ENCODE measurements at regions not wholly inside any gene's neighbourhood (a gene's known extent, or its start where the extent isn't known, plus 50 kb on each side); places are given as distances from the start of the nearest gene placed in this dataset.
"Not testable (repeated sequence)": the region's sequence is repeated elsewhere in the genome, so short reads cannot be mapped to it uniquely, and the experiment has no call there.

DNA sequence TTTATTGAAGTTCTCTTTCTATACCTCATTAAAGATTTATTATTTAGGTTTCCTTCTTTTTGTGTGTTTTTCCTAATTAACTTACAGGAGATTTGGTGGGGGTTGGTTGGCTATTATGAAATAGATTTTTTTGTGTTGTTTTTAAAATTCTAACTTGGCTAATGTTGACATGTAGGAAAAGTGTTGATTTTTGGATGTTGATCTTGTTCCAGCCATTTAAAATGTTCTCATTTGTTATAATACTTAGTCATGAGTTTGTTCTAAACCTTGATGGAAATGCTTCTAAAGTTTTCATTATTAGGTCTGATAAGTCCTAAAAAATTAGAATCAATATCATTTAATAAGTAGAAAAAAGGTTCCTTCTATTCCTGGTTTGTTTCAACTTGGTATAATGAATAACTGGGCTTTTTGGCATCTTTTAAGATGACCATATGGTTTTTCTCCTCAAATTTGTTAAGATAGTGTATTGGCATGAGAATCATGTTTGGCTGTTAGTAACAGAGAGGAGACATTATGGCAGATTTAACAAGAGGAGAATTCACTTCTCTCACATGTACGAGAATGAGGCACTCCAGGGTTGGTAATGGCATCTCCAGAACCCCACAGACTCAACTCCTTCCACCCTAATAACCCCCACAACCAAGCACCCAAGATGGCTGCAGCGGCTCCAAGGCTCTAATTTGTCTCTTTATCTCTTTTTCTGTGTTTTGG, 104.1 kb downstream of the ARHGAP11B start:
- H3K27me3 ChIP-seq; H3K9me3 ChIP-seq; H3K27ac ChIP-seq; H3K36me3 ChIP-seq; H3K4me3 ChIP-seq; DNase-seq (ENCODE audit: low spot score in 2 of 2); H3K4me1 ChIP-seq: not testable (repeated sequence)
- 82 to 95% methylated on average over 2 of the region's 2 CpGs for WGBS, 2 donors

DNA sequence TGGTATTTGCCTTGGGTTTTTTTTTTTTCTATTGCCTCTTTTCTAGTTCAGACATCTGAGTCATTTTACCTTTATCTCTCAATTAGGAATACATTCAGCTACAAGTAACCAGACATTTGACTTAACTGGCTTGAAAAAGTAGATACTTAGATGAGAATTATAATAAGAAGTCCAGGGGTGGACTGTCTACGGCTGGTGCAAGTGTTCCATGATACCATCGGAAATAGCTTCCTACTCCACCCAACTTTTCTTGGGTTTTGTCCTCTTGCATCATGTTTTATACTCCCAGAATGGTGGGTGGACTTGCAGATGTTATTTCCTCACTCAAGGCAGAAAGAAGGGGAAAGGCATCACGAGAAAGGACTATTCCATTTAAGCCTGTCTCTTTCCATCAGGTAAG, 104.7 kb downstream of the ARHGAP11B start:
- DNase-seq (ENCODE audit: low spot score in 2 of 2); H3K27ac ChIP-seq; H3K9me3 ChIP-seq; H3K36me3 ChIP-seq; H3K27me3 ChIP-seq; H3K4me1 ChIP-seq; H3K4me3 ChIP-seq: not testable (repeated sequence)
- 90 to 96% methylated on average over 3 of the region's 3 CpGs for WGBS, 2 donors

DNA sequence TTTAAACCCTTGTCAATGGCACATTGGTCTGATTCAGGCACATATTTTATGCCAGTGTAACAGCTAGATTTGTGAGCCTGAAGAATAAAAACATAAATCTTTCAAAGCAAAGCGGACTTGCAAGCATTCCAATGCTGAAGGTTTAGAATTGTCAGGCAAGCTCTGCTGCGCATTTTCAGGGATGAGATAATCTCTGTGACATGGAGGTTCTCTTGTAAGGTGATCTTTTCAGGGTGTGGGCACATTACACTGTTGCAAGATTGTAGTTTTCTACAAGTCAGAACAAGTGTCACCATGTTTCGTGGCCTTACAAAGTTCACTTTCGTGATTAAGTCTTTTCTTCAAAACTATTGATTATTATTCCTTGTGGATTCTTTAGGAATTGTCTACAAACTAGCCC, 106.2 kb downstream of the ARHGAP11B start:
- WGBS, 2 donors, result 95 to 98% methylated on average over 4 of the region's 4 CpGs
- H3K4me1 ChIP-seq; DNase-seq (ENCODE audit: low spot score in 2 of 2): not testable (repeated sequence)

DNA sequence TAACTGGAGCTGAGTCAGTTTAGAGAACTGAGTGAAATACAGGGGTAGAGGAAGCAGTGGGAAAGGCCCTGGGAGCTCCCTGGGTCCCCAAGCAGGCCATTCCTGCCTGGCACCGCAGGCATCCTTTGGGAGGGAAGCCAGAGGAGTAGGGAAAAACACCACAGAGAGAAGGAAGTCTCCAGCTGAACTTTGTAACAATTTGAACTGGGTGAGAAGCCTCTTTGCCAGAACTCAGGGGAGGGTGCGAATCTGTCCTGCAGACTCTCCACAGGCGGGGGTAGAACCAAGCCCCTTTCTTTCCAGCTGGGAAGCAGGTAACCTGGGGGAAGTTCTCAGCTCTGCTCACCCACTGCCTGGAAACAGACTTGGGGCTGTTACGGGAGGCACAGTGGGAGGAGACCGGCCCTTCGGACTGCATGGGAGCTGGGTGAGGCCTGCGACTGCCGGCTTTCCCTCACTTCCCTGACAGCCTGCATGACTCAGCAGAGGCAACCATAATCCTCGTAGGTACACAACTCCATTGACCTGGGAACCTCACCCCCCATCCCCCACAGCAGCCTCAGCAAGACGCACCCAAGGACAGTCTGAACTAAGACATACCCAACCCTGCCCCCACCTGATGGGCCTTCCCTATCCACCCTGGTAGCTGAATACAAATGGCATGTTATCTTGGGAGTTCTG, 110.1 kb downstream of the ARHGAP11B start:
- H3K4me3 ChIP-seq; H3K27me3 ChIP-seq; H3K27ac ChIP-seq; H3K36me3 ChIP-seq; DNase-seq (ENCODE audit: low spot score in 2 of 2); H3K4me1 ChIP-seq; H3K9me3 ChIP-seq: not testable (repeated sequence)
- 94 to 98% methylated on average over 7 to 10 of the region's 10 CpGs for WGBS, 2 donors

More for the DNA sequence above, 106.2 kb downstream of the ARHGAP11B start:
- not testable (repeated sequence) for H3K4me3 ChIP-seq, H3K9me3 ChIP-seq, H3K36me3 ChIP-seq, H3K27me3 ChIP-seq, H3K27ac ChIP-seq

DNA sequence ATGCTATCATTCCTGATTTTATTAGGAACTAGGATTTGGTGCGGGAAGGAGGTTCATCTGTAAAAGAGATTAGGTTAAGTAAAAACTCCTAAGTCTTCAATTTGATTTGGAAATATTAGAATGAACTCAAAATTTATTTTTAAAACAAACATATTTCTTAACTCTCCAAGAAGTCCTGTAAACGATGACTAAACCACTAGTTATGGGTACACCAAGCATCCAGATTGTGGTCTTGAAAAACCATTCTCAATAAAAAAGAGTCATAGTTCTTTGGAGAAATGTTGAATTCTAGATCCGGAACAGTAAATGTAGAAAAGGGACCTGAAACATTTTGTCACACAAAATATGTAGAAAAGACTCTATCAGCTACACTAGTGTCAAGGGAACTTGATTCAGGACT, 116.9 kb downstream of the ARHGAP11B start:
- not testable (repeated sequence) for H3K4me1 ChIP-seq; H3K4me3 ChIP-seq; H3K9me3 ChIP-seq; DNase-seq (ENCODE audit: low spot score in 2 of 2); H3K36me3 ChIP-seq; H3K27ac ChIP-seq; H3K27me3 ChIP-seq
- WGBS, 2 donors, result 91 to 92% methylated on average over 3 of the region's 3 CpGs

DNA sequence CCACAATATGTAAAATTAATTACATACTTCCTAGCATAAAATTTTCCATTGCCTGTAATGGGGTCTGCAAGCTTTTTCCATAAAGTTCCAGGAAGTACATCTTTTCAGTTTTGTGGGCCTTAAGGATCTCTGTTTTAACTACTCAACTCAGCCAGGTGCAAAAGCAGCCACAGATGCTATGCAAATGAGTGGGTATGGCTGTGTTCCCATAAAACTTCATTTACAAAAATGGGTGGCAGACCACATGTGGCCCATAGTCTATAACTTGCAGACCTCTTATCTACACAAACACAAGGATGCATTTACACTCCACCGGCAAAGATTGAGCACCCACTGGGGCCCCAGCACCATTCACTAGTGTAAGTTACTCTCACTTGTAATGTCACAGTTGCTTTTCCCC, 123.1 kb downstream of the ARHGAP11B start:
- WGBS, 2 donors, result 100% methylated on average over 1 of the region's 1 CpG; no CpG with 5 or more reads in 1 of the 2 donors
- H3K27me3 ChIP-seq; H3K9me3 ChIP-seq; DNase-seq (ENCODE audit: low spot score in 2 of 2); H3K4me1 ChIP-seq; H3K27ac ChIP-seq; H3K36me3 ChIP-seq; H3K4me3 ChIP-seq: not testable (repeated sequence)

DNA sequence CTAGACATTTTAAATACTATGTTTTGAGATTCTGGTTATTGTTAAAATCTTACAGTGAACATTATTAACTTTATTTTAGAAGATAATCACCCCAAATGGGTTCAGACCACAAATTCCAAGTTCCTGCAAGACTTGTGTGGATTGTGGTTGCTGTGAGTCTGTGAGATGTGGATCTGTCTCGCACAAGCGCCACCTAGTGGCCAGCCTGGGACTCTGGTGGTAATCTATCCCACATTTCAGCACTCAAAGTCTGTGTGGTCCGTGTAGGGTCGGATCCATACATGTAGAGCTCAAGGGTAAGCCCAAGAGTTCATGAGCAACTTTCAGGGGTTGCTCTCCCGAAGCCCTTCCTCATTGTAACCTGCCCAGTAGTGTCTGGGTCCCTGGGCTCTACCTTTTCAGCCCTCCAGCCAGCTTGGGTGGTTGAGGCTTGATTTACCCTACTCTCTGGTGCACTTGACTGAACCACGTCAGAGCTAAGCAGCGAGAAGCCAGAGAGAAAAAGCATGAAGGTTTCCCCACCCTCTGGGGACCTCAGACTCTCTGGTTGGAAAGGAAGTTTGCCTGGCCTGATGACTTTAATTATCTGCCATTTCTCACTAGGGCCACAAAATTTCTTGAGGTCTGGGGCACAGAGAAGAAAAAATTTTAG, 129.2 kb downstream of the ARHGAP11B start:
- H3K27me3 ChIP-seq, H3K4me1 ChIP-seq, H3K4me3 ChIP-seq, H3K9me3 ChIP-seq, H3K36me3 ChIP-seq, H3K27ac ChIP-seq: not testable (repeated sequence)
- peak; percentile 39 to 72 for DNase-seq (ENCODE audit: low spot score in 2 of 2)
- no CpG with 5 or more reads among the region's 7 CpGs for WGBS, 2 donors
- TF ChIP-seq, protein P1, sequence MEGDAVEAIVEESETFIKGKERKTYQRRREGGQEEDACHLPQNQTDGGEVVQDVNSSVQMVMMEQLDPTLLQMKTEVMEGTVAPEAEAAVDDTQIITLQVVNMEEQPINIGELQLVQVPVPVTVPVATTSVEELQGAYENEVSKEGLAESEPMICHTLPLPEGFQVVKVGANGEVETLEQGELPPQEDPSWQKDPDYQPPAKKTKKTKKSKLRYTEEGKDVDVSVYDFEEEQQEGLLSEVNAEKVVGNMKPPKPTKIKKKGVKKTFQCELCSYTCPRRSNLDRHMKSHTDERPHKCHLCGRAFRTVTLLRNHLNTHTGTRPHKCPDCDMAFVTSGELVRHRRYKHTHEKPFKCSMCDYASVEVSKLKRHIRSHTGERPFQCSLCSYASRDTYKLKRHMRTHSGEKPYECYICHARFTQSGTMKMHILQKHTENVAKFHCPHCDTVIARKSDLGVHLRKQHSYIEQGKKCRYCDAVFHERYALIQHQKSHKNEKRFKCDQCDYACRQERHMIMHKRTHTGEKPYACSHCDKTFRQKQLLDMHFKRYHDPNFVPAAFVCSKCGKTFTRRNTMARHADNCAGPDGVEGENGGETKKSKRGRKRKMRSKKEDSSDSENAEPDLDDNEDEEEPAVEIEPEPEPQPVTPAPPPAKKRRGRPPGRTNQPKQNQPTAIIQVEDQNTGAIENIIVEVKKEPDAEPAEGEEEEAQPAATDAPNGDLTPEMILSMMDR (IDR thresholded peaks at IDR 0.05), result peak in 3 of 5 experiments; percentile 30 to 40 (median 35)

DNA sequence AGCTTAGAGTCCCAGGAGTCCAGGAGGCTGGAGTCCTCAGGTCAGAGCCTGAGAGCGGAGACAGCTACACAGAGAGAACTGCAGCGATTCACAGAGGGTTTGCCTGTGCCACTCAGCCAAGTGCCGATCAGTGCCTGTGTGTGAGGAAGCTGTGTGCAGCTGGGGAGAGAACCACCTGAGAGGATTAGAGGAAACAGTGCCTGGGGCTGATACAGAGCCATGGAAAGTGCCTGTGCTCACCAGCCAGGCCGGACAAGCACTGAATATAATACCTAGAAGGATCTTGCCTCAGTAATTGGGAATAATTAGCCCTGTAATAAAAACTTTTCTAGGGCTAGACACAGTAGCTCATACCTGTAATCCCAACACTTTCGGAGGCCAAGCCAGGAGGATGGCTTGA, 134.7 kb downstream of the ARHGAP11B start:
- WGBS, 2 donors, result 89 to 96% methylated on average over 5 of the region's 5 CpGs
- not testable (repeated sequence) for DNase-seq (ENCODE audit: low spot score in 2 of 2); H3K4me3 ChIP-seq; H3K4me1 ChIP-seq; H3K27ac ChIP-seq; H3K36me3 ChIP-seq; H3K9me3 ChIP-seq; H3K27me3 ChIP-seq

DNA sequence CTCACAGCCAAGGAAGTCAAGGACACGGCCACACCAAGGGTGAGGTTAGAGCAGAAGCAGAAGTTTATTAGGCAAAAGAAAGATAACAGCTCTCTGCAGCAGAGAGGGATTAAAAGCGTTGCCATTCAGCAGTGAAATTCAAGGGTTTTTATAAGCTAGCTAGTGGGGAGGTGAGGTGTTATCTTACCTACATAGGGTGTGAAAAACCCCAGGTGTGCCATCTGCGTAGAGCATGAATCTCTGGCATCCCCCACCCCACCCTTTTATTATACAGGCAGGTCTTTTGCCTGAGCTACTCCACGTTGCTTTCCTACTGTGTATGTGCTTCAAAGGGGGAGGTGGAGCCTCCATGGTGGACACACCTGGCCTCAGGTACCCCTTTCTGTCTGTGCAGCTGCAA, 135.4 kb downstream of the ARHGAP11B start:
- not testable (repeated sequence) for DNase-seq (ENCODE audit: low spot score in 2 of 2); H3K4me1 ChIP-seq; H3K27me3 ChIP-seq; H3K4me3 ChIP-seq; H3K9me3 ChIP-seq; H3K27ac ChIP-seq; H3K36me3 ChIP-seq
- WGBS, 2 donors, result 94 to 95% methylated on average over 2 to 4 of the region's 4 CpGs

DNA sequence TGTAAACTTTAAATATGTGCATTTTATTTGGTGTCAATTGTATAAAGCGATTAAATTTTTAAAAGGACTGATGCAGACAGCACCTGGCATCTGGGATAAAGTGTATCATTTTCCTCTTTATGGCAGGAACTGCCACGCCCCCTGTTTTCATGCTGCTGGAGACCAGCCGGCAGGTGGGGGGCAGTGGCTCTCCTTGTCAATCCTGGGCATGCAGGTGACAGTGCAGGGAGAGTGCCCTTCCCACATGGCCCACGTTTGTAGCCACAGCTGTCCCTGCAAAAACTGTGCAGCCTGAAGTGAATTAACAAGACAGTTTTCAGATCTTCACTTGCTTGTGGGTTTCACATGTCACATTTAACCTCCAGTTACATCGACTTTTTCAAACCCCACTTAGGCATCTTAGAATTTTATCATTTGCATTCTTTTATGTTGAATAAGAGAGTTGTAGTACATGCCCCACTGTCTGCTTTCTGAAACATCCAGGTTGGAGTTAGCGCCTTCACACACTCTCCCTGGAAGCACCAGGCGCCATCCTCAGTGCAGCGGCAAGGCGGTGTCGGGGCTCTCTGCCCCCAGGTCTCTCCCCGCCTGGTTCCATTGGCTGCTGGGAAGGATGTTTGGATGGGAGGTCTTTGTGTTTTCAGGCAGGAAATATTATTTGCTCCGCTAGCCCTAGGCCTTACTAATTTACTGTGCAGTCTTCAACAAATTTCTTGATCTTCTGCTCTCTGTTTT, 134.2 kb upstream of the FAN1 start:
- not testable (repeated sequence) for DNase-seq (ENCODE audit: low spot score in 2 of 2); H3K4me1 ChIP-seq; H3K4me3 ChIP-seq; H3K27me3 ChIP-seq; H3K27ac ChIP-seq; H3K36me3 ChIP-seq; H3K9me3 ChIP-seq
- 87 to 96% methylated on average over 12 of the region's 12 CpGs for WGBS, 2 donors

All from tibial nerve (tissue), 4 donors.